Effector memory CD4-positive, alpha-beta T cell (primary cell): ENCODE measurements at regions not wholly inside any gene's neighbourhood (a gene's known extent, or its start where the extent isn't known, plus 50 kb on each side); places are given as distances from the start of the nearest gene placed in this dataset.

ENCODE experiments used
- DNase-seq, 3 donors: peaks; one replicate each; pipeline ENCODE4 v3.0.0-alpha.2; 2020
- H3K27ac ChIP-seq: 2 replicates; pipeline ENCODE4 v1.7.0; 2013; ENCODE audit warnings: mild to moderate bottlenecking, low read length, moderate library complexity; ENCODE audit not compliant: insufficient read depth, poor library complexity, severe bottlenecking
- H3K27me3 ChIP-seq: replicated peaks from 2 replicates; pipeline ENCODE4 v1.7.0; 2013; ENCODE audit warnings: mild to moderate bottlenecking, low read length; ENCODE audit not compliant: insufficient read depth, control insufficient read depth, poor library complexity, severe bottlenecking
- H3K36me3 ChIP-seq: 2 replicates; pipeline ENCODE4 v1.7.0; 2013; ENCODE audit warnings: mild to moderate bottlenecking, low read length, moderate library complexity; ENCODE audit not compliant: control insufficient read depth, insufficient read depth
- H3K4me1 ChIP-seq: 2 replicates; pipeline ENCODE4 v1.7.0; 2013; ENCODE audit warnings: low read length, mild to moderate bottlenecking; ENCODE audit not compliant: control insufficient read depth, insufficient read depth, poor library complexity, severe bottlenecking
- H3K4me3 ChIP-seq: 2 replicates; pipeline ENCODE4 v1.7.0; 2013; ENCODE audit warnings: low read length, low read depth, mild to moderate bottlenecking; ENCODE audit not compliant: insufficient read depth, poor library complexity, severe bottlenecking
- H3K9me3 ChIP-seq: 2 replicates; pipeline ENCODE4 v1.7.0; 2013; ENCODE audit warnings: mild to moderate bottlenecking, low read length, moderate library complexity; ENCODE audit not compliant: control insufficient read depth

GRCh38 chr2:57450170-57450569 is 596.4 kb upstream of the VRK2 start:
- no peaks in the 10 kb centered on the region for H3K4me1 ChIP-seq
- H3K27me3 ChIP-seq = no peaks in the 10 kb centered on the region
- DNase-seq = no peak
- no peaks in the 10 kb centered on the region for H3K9me3 ChIP-seq
- no peaks in the 10 kb centered on the region for H3K36me3 ChIP-seq
- no peak overlapping the region for H3K27ac ChIP-seq
- no peak overlapping the region for H3K4me3 ChIP-seq

GRCh38 chr2:57452634-57453033 is 594.0 kb upstream of the VRK2 start:
- DNase-seq = no peak
- no peak overlapping the region for H3K4me3 ChIP-seq
- no peaks in the 10 kb centered on the region for H3K27me3 ChIP-seq
- no peaks in the 10 kb centered on the region for H3K9me3 ChIP-seq
- no peaks in the 10 kb centered on the region for H3K36me3 ChIP-seq
- H3K4me1 ChIP-seq = no peaks in the 10 kb centered on the region
- H3K27ac ChIP-seq = no peak overlapping the region

GRCh38 chr2:57453945-57454344 is 592.7 kb upstream of the VRK2 start:
- Histone ChIP-seq H3K4me1 (no peaks in the 10 kb centered on the region), H3K27me3 (no peaks in the 10 kb centered on the region), H3K36me3 (no peaks in the 10 kb centered on the region), H3K9me3 (no peaks in the 10 kb centered on the region), H3K27ac (no peak overlapping the region), H3K4me3 (no peak overlapping the region)
- no peak for DNase-seq

- H3K27ac ChIP-seq = no peak overlapping the region
- H3K36me3 ChIP-seq = no peaks in the 10 kb centered on the region
- no peaks in the 10 kb centered on the region for H3K4me1 ChIP-seq
- no peaks in the 10 kb centered on the region for H3K9me3 ChIP-seq
- no peaks in the 10 kb centered on the region for H3K27me3 ChIP-seq
- no peak overlapping the region for H3K4me3 ChIP-seq
- DNase-seq = no peak
These were observed 586.0 kb upstream of the VRK2 start for GRCh38 chr2:57460396-57461276.

- H3K9me3 ChIP-seq = no peaks in the 10 kb centered on the region
- no peak for DNase-seq
- H3K36me3 ChIP-seq = no peaks in the 10 kb centered on the region
- H3K4me1 ChIP-seq = no peaks in the 10 kb centered on the region
- no peak overlapping the region for H3K27ac ChIP-seq
- H3K4me3 ChIP-seq = no peak overlapping the region
- H3K27me3 ChIP-seq = no peaks in the 10 kb centered on the region
These were observed 585.0 kb upstream of the VRK2 start for GRCh38 chr2:57461624-57462023.

- DNase-seq = no peak
- Histone ChIP-seq H3K27me3 (no peaks in the 10 kb centered on the region), H3K36me3 (no peaks in the 10 kb centered on the region), H3K4me1 (no peaks in the 10 kb centered on the region), H3K4me3 (no peak overlapping the region), H3K27ac (no peak overlapping the region), H3K9me3 (no peaks in the 10 kb centered on the region)
These were observed 581.5 kb upstream of the VRK2 start for GRCh38 chr2:57465067-57465466.

- Histone ChIP-seq H3K36me3 (no peaks in the 10 kb centered on the region), H3K27me3 (no peaks in the 10 kb centered on the region), H3K4me1 (no peaks in the 10 kb centered on the region), H3K9me3 (no peaks in the 10 kb centered on the region), H3K27ac (no peak overlapping the region), H3K4me3 (no peak overlapping the region)
- DNase-seq = no peak
These were observed 580.6 kb upstream of the VRK2 start for GRCh38 chr2:57465967-57466366.

- DNase-seq = no peak
- Histone ChIP-seq H3K36me3 (no peaks in the 10 kb centered on the region), H3K9me3 (peaks cover 4% of the 10 kb centered on the region), H3K27ac (no peak overlapping the region), H3K27me3 (no peaks in the 10 kb centered on the region), H3K4me3 (no peak overlapping the region), H3K4me1 (no peaks in the 10 kb centered on the region)
These were observed 571.2 kb upstream of the VRK2 start for GRCh38 chr2:57475391-57475790.

- Histone ChIP-seq H3K4me3 (no peak overlapping the region), H3K27ac (no peak overlapping the region), H3K9me3 (peaks cover 4% of the 10 kb centered on the region), H3K36me3 (no peaks in the 10 kb centered on the region), H3K4me1 (no peaks in the 10 kb centered on the region), H3K27me3 (no peaks in the 10 kb centered on the region)
- no peak for DNase-seq
These were observed 566.6 kb upstream of the VRK2 start for GRCh38 chr2:57479981-57480380.

- Histone ChIP-seq H3K9me3 (no peaks in the 10 kb centered on the region), H3K4me1 (no peaks in the 10 kb centered on the region), H3K36me3 (no peaks in the 10 kb centered on the region), H3K27ac (no peak overlapping the region), H3K27me3 (no peaks in the 10 kb centered on the region), H3K4me3 (no peak overlapping the region)
- no peak for DNase-seq
These were observed 558.5 kb upstream of the VRK2 start for GRCh38 chr2:57488061-57488460.
